Body of pancreas (tissue), 4 donors: ENCODE measurements at regions not wholly inside any gene's neighbourhood (a gene's known extent, or its start where the extent isn't known, plus 50 kb on each side); places are given as distances from the start of the nearest gene placed in this dataset.

Source experiments
- POLR2A ChIP-seq, 3 donors: fragments of 450-650 bp; IDR thresholded peaks; one replicate each; pipeline ENCODE4 v1.6.1; 2016; ENCODE audit warnings: antibody characterized with exemption in 3 of 3, mild to moderate bottlenecking in 2 of 3
- TF ChIP-seq, protein P1 (sequence below), 7 experiments: fragments of 450-650 bp in 4 of 7; fragments of 200-600 bp in 3 of 7; sonication (generic) in 3 of 7; IDR thresholded peaks; one replicate each; pipeline ENCODE4 v1.5.1; 2016 to 2019; ENCODE audit warnings: antibody characterized with exemption in 7 of 7

DNA sequence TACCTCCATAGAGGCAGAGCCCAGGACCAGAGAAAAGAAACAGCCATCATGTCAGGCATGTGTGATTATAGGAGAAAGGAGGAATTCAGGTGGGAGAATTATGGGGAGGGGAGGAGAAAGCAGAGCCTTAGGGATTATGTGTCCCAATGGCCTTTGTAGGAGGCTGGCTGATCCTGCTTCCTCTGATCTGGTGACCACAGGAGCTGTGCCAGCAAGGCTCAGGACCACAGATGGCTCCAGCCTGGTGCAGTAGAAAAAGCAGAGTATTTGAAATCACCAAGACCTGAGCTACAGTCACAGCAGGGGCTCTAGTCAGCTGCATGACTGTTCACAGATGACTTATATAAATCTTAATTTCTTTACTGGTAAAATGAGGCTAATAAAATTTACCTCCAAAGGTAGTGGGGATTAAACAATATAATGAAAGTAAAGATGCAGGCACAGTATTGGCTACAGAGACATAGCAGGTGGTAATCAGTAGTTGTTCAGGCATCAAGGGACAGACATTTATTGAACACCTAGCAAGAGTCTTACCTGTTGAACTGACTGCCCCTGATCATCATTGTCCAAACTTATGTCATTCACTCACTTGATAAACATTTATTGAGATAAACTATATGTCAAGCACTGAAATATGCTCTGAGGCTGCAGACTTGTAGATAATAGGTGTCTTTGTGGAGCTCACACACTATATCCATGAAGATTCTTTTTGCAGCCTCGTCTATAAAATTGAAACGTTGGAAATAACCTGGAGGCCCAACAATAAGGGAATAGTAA, 121.3 kb downstream of the MYCN start:
- TF ChIP-seq, protein P1, sequence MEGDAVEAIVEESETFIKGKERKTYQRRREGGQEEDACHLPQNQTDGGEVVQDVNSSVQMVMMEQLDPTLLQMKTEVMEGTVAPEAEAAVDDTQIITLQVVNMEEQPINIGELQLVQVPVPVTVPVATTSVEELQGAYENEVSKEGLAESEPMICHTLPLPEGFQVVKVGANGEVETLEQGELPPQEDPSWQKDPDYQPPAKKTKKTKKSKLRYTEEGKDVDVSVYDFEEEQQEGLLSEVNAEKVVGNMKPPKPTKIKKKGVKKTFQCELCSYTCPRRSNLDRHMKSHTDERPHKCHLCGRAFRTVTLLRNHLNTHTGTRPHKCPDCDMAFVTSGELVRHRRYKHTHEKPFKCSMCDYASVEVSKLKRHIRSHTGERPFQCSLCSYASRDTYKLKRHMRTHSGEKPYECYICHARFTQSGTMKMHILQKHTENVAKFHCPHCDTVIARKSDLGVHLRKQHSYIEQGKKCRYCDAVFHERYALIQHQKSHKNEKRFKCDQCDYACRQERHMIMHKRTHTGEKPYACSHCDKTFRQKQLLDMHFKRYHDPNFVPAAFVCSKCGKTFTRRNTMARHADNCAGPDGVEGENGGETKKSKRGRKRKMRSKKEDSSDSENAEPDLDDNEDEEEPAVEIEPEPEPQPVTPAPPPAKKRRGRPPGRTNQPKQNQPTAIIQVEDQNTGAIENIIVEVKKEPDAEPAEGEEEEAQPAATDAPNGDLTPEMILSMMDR (IDR thresholded peaks at IDR 0.05) = no peak
- TF ChIP-seq POLR2A (IDR thresholded peaks at IDR 0.05) = no peak
